GM12801 (cell line): ENCODE measurements at regions not wholly inside any gene's neighbourhood (a gene's known extent, or its start where the extent isn't known, plus 50 kb on each side); places are given as distances from the start of the nearest gene placed in this dataset.

ENCODE experiments used
- CTCF ChIP-seq: IDR thresholded peaks from one replicate; pipeline ENCODE4 v1.5.1; 2011; ENCODE audit warnings: control low read depth; ENCODE audit not compliant: insufficient read length; ENCODE audit errors: extremely low read depth

DNA sequence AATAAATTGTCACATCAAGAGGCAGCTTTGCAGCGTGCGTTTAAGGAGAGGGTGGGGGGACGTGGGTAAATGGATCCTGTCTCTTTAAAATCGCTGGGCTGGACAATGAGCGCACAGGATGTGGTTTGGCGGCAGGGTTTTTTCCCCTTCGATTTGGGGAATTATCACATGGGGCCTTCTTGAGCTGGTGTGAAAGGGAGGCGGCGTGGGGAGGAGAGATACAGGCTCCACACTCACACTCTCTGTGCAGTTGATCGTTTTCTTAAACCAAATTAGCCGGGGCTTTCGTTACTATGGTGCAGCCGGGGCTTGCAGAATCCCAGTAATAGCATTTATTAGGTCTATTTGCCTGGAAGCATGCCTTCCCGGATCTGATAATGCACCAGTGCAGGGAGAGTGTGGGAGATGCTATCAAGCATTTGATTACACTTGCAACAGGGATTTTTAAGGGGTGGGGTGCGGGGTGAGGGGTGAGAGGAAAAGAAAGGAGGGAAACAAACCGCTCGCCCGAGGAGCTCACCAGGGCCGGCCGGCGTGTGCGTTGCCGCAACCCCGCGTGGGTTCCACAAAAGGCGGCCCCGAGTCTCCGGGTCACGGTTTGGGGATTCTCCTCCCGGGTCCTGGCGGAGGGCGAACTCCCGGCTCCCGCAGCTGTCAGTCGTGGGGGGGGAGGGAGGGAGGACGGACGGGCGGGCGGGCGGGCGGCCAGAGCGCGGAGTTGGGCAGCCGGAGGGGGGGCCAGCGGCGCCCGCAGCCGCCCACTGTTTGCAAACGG is 58.8 kb upstream of the GSE1 start:
- no peak for TF ChIP-seq CTCF

GRCh38 chr16:85554889-85555718 is 58.0 kb upstream of the GSE1 start:
- TF ChIP-seq CTCF = no peak

- no peak for TF ChIP-seq CTCF
These were observed 57.2 kb upstream of the GSE1 start for GRCh38 chr16:85555719-85556455.

- no peak for TF ChIP-seq CTCF
These were observed 56.6 kb upstream of the GSE1 start for GRCh38 chr16:85556456-85557082.

DNA sequence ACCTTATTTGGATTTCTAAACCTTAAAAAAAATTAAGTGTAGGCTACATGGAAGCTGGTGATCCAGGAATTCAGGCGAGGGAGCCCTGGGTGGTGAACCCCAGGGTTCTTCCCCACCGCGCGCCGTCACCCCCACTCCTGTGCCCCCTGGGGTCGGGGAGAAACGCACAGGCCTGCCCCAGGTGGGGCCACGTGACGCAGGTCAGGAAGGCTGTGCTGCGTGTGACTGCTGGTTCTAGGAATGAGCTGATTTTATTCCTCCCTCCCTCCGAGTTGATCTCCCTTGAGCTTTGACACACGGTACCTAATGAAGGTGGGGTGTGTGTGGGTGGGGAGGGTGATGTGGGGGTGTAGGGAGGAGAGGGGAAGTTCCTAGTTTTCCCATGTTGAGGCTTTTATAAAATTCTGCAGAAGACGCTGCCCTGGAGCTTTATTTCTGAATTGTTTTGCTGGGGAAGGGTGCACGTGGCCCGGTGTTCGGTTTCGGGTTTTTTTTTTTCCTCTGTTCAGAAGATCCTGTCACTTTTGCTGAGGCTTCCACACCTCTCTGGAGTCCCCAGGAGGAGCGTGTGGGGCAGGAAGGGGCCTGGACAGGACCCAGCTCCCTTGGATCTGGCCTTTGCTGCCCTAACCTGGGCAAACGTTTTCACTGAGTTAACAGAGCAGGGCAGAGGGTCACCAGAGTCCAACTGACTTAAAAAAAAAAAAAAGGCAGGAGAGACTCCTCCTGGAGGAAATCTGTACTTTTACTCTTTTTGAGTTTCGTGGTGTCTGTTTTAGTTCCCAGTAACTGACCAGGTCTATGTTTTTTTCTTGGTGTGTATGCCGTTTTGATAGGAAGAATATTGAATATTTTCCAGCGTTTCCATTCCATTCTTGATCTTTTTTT is 55.8 kb upstream of the GSE1 start:
- no peak for TF ChIP-seq CTCF

DNA sequence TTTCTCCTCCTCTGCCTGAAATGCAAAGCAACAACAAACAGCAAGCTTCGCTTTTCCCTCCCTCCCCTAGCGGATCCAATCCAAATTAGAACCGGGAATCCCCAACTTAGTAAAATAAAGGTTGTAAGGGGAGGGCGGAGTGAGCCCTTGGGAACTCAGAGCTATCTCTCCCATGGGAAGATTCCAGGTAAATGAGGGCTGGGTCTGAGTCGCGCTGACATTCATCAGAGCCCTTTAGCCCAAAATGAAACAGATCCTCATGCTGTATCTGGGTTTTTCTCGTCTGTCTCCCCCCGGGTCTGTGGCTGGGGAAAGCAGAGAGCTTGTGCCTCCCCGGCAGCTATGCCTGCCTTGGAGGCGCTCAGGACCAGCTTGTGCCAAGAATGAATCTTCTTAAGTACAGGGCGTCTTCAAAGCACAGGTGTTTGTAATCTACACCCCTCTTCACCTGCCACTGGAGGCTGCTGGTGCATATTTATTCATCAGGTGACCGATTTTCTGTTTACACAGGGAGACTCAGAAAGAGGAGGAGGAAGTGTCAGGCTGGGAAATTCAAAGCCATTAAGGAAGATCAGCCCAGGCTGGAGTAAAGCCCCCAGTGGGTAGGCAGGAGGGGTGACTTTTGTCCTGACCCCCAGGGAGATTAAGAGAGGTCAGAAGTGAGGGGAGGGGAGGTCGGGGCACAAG is 55.0 kb upstream of the GSE1 start:
- TF ChIP-seq CTCF = no peak
